SKM-1 treated with dmso at 0.1 percent for 144 hours (cell line): ENCODE measurements at regions not wholly inside any gene's neighbourhood (a gene's known extent, or its start where the extent isn't known, plus 50 kb on each side); places are given as distances from the start of the nearest gene placed in this dataset.
"Not testable (repeated sequence)": the region's sequence is repeated elsewhere in the genome, so short reads cannot be mapped to it uniquely, and the experiment has no call there.

Experiments
- DNase-seq: peaks from one replicate; lab custom pipeline; 2025; ENCODE audit not compliant: unreplicated experiment; lab: John Stamatoyannopoulos, UW

DNA sequence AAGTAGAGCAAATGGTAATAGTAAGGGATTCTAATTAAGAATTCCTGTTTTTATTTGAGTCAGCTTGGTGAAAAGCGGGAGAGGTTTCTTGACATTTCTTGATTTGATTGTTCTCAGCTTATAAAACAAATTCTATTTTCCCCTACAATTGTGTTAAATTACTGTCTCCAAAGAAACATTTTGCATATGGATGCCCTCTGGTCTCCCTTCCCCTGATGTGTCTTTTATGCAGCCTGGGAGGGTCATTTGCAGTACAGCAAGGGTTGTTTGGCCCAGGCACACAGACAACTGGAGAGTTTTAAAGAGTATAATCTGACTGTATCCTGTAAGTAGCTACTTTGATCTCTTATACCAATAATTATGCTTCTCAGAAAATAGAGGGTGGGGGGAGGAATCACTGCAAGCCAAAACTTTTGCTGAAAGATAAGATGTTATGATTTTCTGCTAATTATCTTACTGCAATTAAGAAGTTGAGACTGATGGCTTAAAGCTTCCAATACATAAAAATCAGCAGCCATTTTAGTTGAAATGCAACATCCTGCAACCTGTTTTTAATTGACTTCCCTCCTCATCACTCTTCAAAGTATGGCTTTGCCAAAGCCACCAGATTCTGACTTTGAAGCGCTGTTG, 204.1 kb upstream of the SEMA6A start:
- DNase-seq, result no peak

DNA sequence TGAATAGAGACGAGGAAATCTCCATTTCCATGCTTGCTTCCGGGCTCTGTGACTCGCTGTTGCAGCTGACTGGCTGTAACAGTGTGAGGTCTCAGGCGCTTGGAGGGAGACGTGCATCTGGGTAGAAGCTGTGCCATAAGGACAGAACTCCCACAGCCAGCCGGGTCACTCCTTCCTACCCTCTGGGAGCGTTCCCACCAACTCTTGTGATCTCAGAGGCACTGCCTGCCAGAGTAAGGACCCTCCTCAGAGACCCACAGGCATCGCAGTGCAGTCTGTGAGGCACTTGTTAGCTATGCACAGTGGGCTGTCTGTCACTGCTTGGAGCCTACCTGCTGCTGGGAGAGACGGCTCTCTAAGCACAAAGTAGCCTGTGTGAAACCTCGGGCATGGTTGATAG, 203.4 kb upstream of the SEMA6A start:
- no peak for DNase-seq

DNA sequence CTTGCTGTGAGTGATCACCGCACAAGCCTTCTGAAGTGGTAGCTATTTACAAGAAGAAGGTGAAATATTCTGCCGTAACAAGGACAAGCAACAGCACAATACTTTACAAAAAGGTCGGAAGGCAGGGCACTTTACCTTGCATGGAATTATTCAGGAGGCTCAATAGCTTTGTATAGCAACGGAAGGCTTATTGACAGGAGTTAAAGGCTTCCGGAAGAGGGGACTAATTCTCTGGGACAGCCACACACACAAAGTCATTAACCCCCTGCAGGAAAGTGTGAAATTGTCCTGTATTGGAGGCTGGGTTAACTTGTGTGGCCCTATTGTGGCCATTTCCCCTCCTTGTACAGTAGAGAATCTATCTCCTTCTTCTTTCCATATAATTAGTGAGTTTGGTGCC, 199.3 kb upstream of the SEMA6A start:
- DNase-seq, result no peak

DNA sequence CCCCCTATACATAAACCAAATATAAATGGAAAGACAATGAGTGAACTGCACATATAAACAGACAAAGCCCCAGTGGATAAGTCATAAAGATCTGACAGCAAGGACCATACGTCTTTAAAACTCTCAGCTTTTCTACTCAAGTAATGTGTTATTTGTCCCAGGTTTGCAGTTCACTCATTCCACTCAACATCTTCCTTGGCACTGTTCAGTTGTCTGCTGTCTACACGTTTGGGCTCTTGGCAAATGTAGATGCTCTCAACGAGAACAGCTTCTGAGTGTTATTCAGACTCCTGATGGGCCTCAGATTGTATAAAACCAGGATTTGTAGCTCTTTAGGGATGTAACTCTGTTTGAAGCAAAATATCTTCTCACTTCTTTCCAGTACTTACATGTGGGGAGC, 198.2 kb upstream of the SEMA6A start:
- no peak for DNase-seq

DNA sequence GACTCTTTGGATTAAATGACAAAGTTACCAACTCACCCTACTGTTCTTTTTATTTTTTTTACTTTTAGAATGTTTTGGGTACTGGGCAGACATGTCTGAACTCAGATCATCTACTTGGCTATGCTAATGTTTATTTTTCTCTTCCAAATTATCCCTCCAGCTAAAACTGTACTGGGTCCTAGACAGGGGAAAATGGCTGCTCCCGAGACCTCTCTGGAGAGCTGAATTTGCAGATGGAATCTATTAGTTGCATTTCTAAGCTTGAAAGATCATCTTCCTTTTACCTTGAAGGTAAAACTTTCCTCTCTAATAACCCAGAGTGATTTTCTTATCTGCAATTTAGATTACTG, 197.5 kb upstream of the SEMA6A start:
- DNase-seq, result no peak

DNA sequence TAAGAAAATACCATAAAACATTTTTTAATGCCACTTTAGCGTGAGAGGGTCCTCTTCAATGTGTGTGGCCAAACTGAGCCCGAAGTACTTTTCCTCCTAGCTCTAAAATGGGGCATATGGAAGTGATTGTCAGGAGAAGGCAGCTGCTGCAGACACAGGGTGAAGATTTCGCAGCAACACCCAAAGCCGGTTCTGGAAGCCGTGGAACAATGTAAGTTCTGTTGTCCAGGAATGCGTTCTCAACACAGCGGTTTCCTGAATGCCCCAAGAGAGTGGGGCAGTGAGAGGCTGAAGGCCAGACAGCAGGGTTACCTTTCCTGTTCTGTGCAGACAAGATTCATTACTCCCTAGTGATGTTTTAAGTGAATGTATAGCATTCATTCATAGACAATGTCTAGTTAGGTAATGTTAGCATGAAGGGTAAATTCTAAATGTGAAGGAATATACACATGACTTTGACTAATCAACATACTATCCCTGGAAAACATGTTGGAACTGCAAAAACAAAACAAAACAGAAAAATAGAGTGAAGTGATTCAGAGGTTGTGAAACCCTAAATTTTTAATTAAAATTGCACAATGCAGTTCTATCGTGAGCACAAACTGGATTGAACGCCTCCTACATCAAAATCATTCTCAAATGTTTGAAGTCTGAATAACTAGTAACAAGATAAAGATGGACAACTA, 197.0 kb upstream of the SEMA6A start:
- no peak for DNase-seq

DNA sequence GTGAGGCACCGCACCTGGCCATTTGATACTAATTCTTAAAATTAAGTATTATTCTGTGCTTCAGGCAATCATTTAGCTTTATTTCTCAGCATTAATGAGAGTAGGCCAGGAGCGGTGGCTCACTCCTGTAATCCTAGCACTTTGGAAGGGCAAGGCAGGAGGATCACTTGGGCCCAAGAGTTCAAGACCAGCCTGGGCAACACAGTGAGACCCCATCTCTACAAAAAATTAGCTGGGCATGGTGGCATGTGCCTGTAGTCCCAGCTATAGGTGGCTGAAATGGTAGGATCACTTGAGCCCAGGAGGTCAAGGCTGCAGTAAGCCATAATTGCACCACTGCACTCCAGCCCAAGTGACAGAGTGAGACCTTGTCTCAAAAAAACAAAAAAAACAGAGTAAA, 195.3 kb upstream of the SEMA6A start:
- DNase-seq, result not testable (repeated sequence)

DNA sequence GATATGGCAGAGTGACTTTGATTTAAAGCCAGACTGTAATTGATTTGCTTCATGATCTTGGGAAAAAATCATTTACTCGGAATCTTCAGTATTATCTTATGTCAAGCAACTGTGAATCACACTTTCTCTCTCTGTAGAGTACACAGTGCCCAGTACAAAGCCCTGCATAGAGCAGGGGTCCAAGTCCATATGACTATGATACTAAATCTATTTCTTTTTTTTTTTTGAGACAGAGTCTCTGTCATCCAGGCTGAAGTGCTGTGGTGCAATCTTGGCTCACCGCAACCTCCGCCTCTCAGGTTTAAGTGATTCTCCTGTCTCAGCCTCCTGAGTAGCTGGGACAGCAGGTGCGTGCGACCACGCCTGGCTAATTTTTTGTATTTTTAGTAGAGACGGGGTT, 194.8 kb upstream of the SEMA6A start:
- no peak for DNase-seq

DNA sequence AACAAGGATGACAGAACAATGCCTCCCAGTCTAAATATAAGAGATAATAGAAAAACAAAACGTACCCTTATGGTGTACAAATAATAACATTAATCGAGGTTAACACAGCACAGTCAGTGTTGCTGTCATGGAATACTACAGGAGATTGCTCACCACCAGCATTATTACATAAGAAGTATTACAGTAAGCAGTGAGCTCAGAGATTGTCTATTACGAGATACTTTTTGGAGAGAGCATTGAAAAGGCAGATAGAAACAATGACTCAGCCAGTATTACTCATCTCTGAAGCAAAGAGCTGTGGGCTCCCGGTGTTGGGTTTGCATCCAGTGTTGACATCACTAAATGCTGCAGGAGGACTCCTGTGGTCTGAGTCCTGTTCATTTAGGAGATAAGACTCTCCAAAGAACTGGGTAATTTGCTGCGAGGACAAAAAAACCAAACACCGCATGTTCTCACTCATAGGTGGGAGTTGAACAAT, 191.9 kb upstream of the SEMA6A start:
- DNase-seq, result peak; percentile 79

DNA sequence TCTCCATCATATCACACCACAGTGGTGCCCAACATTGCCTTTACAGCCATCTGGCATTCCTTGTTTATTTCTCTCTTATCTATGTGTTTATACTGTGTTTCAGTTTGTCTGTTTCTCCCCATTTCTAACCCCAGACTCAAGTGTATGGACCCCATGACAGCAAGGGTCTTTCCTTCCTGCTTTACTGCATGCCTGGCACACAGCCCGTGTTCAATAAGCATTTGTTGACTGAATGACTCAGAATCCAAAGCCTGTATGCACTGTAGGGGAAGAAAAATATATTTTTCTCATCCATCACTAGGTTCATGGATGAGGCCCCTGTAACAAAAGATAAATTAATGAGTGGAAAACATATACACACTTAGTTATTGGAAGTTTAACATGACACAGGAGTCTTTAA, 190.8 kb upstream of the SEMA6A start:
- DNase-seq, result no peak

DNA sequence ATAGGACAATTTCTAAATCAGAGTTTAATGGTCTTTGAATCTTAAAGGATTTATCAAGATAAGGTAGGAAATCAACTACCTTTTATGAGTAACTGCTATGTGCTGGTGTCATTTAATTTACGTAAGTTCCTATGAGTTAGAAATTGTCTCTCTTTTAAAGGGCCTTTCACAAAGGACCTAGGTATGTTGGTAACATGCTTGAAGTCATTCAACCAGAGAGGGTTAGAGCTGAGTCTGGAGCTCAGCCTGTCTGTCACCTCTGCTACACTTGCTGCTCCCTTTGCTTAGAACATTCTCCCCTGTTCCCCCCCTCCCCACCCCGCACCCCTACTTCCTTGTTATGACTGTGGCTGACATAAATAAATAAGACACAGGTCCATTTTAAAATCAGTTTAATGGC, 190.3 kb upstream of the SEMA6A start:
- DNase-seq, result no peak

DNA sequence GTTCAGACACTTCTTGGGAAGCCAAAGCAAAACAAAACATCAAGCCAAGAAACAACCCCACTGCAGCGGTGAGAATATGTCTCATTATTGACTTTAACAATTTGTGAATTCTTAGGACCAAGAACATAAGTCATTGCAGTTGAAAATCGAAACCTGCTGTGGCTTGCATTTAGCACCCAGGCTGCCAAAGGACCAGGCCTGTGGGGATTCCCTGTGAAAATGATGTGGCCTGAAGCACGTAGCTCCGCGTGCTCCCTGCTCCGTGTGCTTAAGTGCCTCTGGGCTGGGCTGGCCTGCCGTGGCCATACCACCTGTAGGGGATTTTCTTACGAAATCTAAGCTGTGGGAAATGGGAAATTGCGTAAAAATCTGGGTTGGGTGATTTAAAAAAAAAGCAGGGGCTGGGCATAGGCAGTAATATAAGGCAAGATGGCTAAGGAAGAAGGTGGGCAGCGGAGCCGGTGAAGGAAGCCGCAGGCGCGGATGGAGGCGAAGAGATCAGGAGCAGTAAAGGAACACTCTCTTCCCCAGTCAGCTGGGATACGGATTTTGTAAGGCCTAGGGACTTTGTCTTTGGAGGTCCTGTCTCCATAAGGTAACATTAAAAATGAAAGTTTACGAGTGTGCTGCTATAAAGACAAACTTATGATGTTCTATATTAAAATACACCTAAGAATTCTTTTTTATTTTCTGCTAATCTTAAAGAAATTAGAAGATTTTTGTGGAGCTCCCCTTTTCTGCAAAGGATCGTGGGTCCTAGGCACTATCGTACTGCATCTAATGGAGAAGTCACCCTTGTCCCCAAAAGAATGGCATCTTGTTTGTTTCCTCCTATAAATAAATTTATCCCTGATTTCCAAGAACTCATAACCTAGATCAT, 189.6 kb upstream of the SEMA6A start:
- DNase-seq, result no peak

DNA sequence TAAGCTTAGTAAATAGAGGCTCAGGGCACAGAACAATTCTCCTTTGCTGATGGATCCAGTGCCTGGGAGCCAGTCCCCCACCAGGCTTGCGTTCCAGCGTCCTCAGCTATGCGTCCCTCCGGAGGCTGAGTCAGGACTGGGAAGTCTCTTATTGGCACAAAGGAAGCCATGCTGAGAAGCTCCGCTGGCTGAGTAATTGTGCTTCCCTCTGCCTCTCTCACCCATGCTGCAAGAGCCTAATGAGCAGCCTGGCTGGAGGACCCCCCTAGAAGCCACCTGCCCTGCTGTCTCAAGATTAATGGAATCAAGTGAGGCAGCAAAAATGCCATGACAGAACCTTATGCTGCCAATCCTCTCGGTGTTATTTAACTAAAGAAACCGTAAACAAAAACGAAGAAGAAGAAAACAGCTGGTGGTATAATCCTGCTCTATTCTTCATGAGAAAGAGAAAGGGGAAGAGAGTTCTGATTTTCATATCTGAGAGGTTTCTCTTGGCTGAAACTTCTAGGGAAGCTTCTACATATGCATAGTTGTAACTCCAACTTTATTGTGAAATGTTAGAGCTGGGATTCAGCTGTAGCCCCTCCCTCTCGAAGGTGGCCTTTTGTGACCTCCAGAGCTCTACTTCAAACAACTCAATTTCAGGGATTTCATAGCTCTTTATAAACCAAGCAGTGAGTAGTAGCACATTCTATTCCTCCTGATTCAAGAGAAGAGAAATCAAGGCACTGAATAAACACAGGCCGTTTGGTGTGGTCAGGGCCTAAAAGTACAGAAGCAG, 185.4 kb upstream of the SEMA6A start:
- DNase-seq, result no peak

DNA sequence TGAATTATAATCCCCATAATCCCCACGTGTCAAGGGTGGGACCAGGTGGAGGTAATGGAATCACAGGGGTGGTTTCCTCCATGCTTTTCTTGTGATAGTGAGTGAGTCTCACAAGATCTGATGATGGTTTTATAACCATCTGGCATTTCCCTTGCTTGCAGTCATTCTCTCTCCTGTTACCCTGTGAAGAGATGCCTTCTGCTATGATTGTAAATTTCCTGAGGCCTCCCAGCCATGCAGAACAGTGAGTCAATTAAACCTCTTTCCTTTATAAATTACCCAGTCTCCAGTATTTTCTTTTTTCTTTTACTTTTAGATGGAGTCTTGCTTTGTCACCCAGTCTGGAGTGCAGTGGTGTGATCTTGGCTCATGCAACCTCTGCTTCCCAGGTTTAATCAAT, 182.7 kb upstream of the SEMA6A start:
- no peak for DNase-seq

DNA sequence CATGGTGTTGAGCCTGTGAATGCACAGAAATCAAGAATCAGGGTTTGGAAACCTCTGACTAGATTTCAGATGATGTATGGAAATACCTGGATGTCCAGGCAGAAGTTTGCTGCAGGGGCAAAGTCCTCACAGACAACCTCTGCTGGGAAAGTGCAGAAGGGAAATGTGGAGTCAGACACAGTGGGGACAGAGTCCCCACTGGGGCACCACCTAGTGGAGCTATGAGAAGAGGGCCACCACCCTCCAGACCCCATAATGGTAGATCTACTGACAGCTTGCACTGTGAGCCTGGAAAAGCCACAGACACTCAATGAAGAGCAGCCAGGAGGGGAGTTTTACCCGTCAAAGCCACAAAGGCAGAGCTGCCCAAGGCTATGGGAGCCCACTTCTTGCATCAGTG, 181.9 kb upstream of the SEMA6A start:
- DNase-seq, result no peak

DNA sequence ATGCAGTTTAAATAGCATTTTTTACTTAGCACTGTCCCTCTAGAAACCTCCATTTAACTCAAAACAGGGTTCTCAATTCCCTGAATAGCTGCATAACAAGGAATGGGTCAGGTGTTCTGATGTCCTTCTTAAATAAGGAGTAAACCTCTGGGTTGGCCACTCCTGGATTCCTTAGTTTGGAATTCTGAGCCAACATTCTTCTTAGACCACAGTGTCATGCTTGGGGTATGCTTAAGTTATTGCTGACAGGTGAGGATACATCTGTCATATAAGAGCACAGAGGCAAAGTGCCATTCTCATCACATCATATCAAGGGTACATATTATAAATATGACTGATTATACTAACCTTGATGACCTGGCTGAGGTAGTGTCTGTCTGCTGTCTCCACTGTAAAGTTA, 179.9 kb upstream of the SEMA6A start:
- no peak for DNase-seq

DNA sequence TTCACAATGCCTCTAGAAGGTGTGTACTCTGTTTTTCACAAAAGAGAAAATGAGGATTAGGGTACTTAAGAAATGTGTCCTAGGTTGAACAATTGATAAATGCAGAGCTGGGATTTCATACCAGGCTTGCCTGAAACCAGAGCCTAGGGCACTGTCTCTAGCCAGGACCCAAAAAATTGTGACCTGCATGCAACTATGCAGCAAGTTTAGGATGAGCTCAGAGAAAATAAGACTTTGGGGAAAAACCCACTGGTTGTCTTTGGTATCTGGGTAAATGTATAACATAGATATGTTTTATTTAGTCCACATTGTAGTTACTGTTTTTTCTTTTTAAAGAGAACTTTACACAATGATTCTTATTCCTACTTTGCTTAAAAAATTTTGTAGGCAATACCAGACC, 177.1 kb upstream of the SEMA6A start:
- DNase-seq, result no peak

DNA sequence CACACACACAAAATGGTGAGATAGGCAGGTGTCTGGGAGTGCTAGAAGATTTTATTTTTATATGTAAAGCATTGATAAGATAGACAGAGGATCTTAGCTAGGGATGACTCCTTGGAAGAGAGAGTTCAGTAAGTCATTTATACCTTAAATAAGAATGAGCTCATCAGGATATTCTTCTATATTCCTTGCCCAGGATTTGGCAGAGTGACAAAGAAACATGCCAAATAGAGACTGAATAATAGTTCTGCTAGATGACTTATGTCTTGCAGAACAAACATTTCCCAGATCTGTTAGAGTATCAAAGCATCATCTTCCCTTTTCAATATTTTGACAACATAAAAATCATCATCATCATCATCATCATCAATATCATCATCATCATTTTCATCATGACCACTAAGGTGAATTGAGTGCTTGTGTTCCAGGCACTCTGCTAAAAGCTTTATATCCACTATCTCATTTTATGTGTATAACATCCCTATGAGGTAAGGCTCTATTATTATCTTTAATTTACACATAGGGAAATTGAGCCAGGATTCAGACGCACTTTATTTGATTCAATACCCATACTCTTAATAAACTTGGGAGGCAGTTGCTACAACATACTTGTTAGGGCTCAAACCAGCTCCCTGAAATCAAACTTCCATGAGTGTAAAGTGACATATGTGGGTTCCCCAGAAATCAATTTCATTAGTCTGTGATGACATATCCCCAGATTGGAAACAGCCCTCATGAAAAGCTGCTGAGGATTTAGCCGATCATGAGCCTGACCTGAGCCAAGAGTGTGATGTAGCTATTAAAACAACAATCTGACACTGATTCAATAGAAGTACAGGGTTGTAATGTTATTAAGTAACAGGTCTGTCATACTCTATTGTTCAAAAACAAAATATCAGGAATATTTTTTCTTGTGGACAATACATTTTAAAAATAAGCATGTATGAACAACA, 176.3 kb upstream of the SEMA6A start:
- DNase-seq, result no peak

DNA sequence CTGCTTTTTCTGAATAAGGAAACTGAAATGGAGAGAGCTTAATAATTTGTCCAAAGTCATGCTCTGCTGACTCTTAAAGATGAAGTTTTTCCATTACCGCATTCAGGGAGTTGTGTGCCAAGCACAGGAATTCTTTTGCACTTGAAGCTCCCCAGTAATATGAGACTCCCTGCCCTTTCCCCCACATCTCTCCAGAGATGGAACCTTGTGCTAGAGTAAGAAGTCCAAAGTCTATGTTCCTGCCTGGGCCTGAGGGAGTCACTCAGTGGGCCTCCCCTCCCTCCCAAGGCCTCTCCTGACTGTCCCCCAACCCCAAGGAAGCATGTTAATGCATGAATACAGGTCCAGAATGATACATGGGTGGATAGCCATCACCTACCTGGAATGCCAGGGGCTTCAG, 173.3 kb upstream of the SEMA6A start:
- no peak for DNase-seq

DNA sequence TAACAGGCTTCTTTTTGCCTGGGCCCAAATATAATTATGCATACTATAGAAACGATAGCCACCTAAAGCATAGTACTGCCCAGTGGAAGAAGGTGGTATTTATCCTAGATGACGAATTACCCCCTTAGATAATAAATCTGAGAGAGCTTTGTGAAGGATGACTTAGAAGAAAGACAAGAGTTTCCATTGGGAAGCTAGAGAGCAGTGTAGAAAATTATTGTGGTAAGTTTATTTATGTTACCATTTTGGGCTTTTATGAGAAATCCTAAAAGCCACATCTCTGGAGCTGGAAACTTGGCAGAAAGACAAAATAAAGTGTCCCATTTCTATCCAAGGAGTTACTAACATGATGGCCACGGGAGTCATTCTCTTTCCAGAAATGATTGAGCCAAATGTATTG, 172.0 kb upstream of the SEMA6A start:
- DNase-seq, result no peak
